Keratinocyte (primary cell): ENCODE measurements at regions not wholly inside any gene's neighbourhood (a gene's known extent, or its start where the extent isn't known, plus 50 kb on each side); places are given as distances from the start of the nearest gene placed in this dataset.

ENCODE experiments used
- DNase-seq: peaks from one replicate; pipeline ENCODE4 v3.0.0-alpha.2; 2011; ENCODE audit warnings: low read depth, missing footprints, low spot score
- FAIRE-seq: peaks from 2 replicates; lab custom pipeline; 2011; peaks lifted over from hg19 to GRCh38; lab: Jason Lieb, UNC
- H2AFZ ChIP-seq: 2 replicates; pipeline ENCODE4 v1.6.0; 2012; ENCODE audit warnings: low read length, control low read depth, inconsistent platforms; ENCODE audit not compliant: control insufficient read depth
- H3K27ac ChIP-seq: 2 replicates; pipeline ENCODE4 v1.5.1; 2011; ENCODE audit warnings: low read length; ENCODE audit not compliant: control insufficient read depth, insufficient read depth
- H3K27me3 ChIP-seq: 3 replicates; pipeline ENCODE4 v1.6.0; 2011; ENCODE audit warnings: low read length; ENCODE audit not compliant: control insufficient read depth, insufficient read depth; ENCODE audit errors: extremely low read depth
- H3K36me3 ChIP-seq, 2 experiments: 2 replicates in 1 of 2; 3 replicates in 1 of 2; pipeline ENCODE4 v1.5.1; 2011; ENCODE audit warnings: low read length in 2 of 2, mild to moderate bottlenecking in 1 of 2; ENCODE audit not compliant: control insufficient read depth in 2 of 2, insufficient read depth in 2 of 2; ENCODE audit errors: extremely low read depth in 1 of 2
- H3K4me1 ChIP-seq: 3 replicates; pipeline ENCODE4 v1.5.1; 2011; ENCODE audit warnings: low read length; ENCODE audit not compliant: control insufficient read depth, insufficient read depth; ENCODE audit errors: extremely low read depth
- H3K4me2 ChIP-seq: 3 replicates; pipeline ENCODE4 v1.6.0; 2011; ENCODE audit warnings: low read depth, low read length; ENCODE audit not compliant: control insufficient read depth, insufficient read depth; ENCODE audit errors: extremely low read depth
- H3K4me3 ChIP-seq, 3 experiments: fragments of 200-600 bp in 1 of 3; sonication (generic) in 1 of 3; 2 replicates in 2 of 3; 3 replicates in 1 of 3; pipeline ENCODE4 v1.5.1; 2011 to 2016; ENCODE audit warnings: low read length in 3 of 3, mild to moderate bottlenecking in 3 of 3, control low read depth in 2 of 3, inconsistent platforms in 1 of 3, low read depth in 1 of 3, mixed read lengths in 1 of 3, mixed run types in 1 of 3, moderate library complexity in 1 of 3; ENCODE audit not compliant: control insufficient read depth in 2 of 3, insufficient read depth in 2 of 3; ENCODE audit errors: extremely low read depth in 1 of 3
- H3K79me2 ChIP-seq: 2 replicates; pipeline ENCODE4 v1.6.0; 2012; ENCODE audit warnings: low read length; ENCODE audit not compliant: control insufficient read depth, insufficient read depth
- H3K9ac ChIP-seq: 3 replicates; pipeline ENCODE4 v1.6.0; 2011; ENCODE audit warnings: low read length; ENCODE audit not compliant: control insufficient read depth, insufficient read depth; ENCODE audit errors: extremely low read depth
- H3K9me1 ChIP-seq: 3 replicates; pipeline ENCODE4 v1.6.0; 2011; ENCODE audit warnings: low read length; ENCODE audit not compliant: control insufficient read depth, insufficient read depth; ENCODE audit errors: extremely low read depth
- H3K9me3 ChIP-seq: 2 replicates; pipeline ENCODE4 v1.5.1; 2012; ENCODE audit warnings: low read depth, low read length; ENCODE audit not compliant: control insufficient read depth
- H4K20me1 ChIP-seq: 3 replicates; pipeline ENCODE4 v1.6.0; 2011; ENCODE audit warnings: low read length; ENCODE audit not compliant: control insufficient read depth, insufficient read depth; ENCODE audit errors: extremely low read depth
- CTCF ChIP-seq, 3 experiments: IDR thresholded peaks in 1 of 3; conservative IDR thresholded peaks in 1 of 3; optimal IDR thresholded peaks in 1 of 3; 2 replicates in 2 of 3; 3 replicates in 1 of 3; pipeline versions ENCODE3 to v1.5.1; 2011; ENCODE audit warnings: low read length in 3 of 3, mild to moderate bottlenecking in 3 of 3, moderate library complexity in 2 of 3, control low read depth in 1 of 3, inconsistent platforms in 1 of 3; ENCODE audit not compliant: insufficient read depth in 2 of 3; ENCODE audit errors: extremely low read depth in 1 of 3
- EZH2 ChIP-seq: IDR thresholded peaks from one replicate; pipeline ENCODE4 v1.6.1; 2012; ENCODE audit warnings: inconsistent platforms, mild to moderate bottlenecking, low read length, moderate library complexity
- dilution Hi-C: fragments of 300-500 bp; cut with MboI; formaldehyde crosslinking; loops from one replicate; pipeline ENCODE4 v1.7.0; 2020; ENCODE audit warnings: low sequenced_read_pairs; ENCODE audit not compliant: extremely low pct_ligation_motif_present

DNA sequence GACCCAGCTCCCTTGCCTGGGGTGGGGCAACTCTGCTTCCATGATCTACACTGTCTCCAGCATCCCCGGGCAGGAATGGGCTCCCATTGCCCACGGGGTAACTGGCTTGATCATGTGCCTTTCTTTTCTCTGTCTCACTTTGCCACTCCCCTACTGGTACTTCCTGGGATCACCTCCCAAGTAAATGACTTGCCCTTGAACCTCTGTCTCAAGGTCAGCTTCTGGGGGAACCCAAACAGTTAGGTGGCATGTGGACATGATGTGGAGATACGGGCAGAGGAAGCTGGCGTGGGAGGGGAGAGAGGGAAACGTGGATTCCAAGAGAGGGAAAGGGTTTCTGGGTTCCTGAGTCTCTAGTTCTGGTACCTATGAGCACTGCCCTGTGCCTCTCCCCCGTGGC is 63.8 kb upstream of the RALY start:
- peaks cover 4% of the 10 kb centered on the region for H3K27me3 ChIP-seq
- no peak overlapping the region for H2AFZ ChIP-seq
- TF ChIP-seq EZH2: no peak
- TF ChIP-seq CTCF (optimal IDR thresholded peaks at IDR 0.05 in 1 of 3, IDR thresholded peaks at IDR 0.05 in 1 of 3, conservative IDR thresholded peaks at IDR 0.05 in 1 of 3; ENCODE audit: extremely low read depth in 1 of 3, insufficient read depth in 2 of 3, low read length in 3 of 3): no peak
- H3K4me1 ChIP-seq: no peaks in the 10 kb centered on the region
- no peaks in the 10 kb centered on the region for H3K79me2 ChIP-seq
- H3K9me1 ChIP-seq: no peaks in the 10 kb centered on the region
- DNase-seq (no peak), FAIRE-seq (no peak)
- no peaks in the 10 kb centered on the region for H3K9me3 ChIP-seq
- H3K36me3 ChIP-seq: no peaks in the 10 kb centered on the region
- no peak overlapping the region for H3K4me2 ChIP-seq
- H3K9ac ChIP-seq: no peak overlapping the region
- H3K4me3 ChIP-seq: no peak overlapping the region
- no peaks in the 10 kb centered on the region for H4K20me1 ChIP-seq
- dilution Hi-C loops: loop anchor here (25.0 kb wide), 1 partner anchor 132 kb away; no protein-coding TSS in a partner anchor
- H3K27ac ChIP-seq: no peak overlapping the region

GRCh38 chr20:33933469-33933909 is 60.2 kb upstream of the RALY start:
- Histone ChIP-seq H3K9me3 (no peaks in the 10 kb centered on the region), H2AFZ (peak overlapping the region; percentile 88), H3K27ac (no peak overlapping the region), H3K9ac (no peak overlapping the region), H3K9me1 (no peaks in the 10 kb centered on the region), H3K79me2 (no peaks in the 10 kb centered on the region), H3K4me1 (no peaks in the 10 kb centered on the region), H3K4me2 (no peak overlapping the region), H4K20me1 (no peaks in the 10 kb centered on the region), H3K27me3 (no peaks in the 10 kb centered on the region), H3K4me3 (no peak overlapping the region), H3K36me3 (no peaks in the 10 kb centered on the region)
- FAIRE-seq (peak; percentile 83), DNase-seq (peak; percentile 35)
- dilution Hi-C loops: loop anchor here (25.0 kb wide), 1 partner anchor 129 kb away; no protein-coding TSS in a partner anchor
- TF ChIP-seq CTCF (optimal IDR thresholded peaks at IDR 0.05 in 1 of 3, IDR thresholded peaks at IDR 0.05 in 1 of 3, conservative IDR thresholded peaks at IDR 0.05 in 1 of 3; ENCODE audit: extremely low read depth in 1 of 3, insufficient read depth in 2 of 3, low read length in 3 of 3): peak; percentile 82 to 97 (median 84)
- no peak for TF ChIP-seq EZH2
